ENCODE measurements at regions not wholly inside any gene's neighbourhood (a gene's known extent, or its start where the extent isn't known, plus 50 kb on each side); places are given as distances from the start of the nearest gene placed in this dataset.

GRCh38 chr6:163994566-163994965 is 580.0 kb downstream of the QKI start:
- no peaks in the 10 kb centered on the region for H3K4me1 Mint-ChIP-seq
- Histone ChIP-seq H3K4me3 (ENCODE audit: control insufficient read depth in 1 of 2, extremely low read depth in 1 of 2, low read length in 1 of 2) (no peak overlapping the region), H3K27ac (ENCODE audit: low read length) (no peak overlapping the region), H3K9me3 (no peaks in the 10 kb centered on the region), H3K27me3 (replicated peaks in 1 of 2; ENCODE audit: control insufficient read depth in 2 of 2, extremely low read depth in 1 of 2, insufficient read depth in 2 of 2, low read length in 1 of 2) (no peaks in the 10 kb centered on the region), H3K4me1 (ENCODE audit: control insufficient read depth in 1 of 2, extremely low read depth in 1 of 2, insufficient read depth in 2 of 2, low read length in 2 of 2) (no peaks in the 10 kb centered on the region), H3K36me3 (ENCODE audit: control insufficient read depth in 2 of 2, extremely low read depth in 1 of 2, insufficient read depth in 1 of 2, low read length in 1 of 2) (no peaks in the 10 kb centered on the region)
- peaks cover 0 to 4% of the 10 kb centered on the region in 2 donors for H3K27me3 Mint-ChIP-seq
- ATAC-seq (replicated peaks in 1 of 4) (no peak), DNase-seq (no peak)
- no peak overlapping the region for H3K4me3 Mint-ChIP-seq
- H3K9me3 Mint-ChIP-seq, result no peaks in the 10 kb centered on the region
- POLR2A ChIA-PET, result interaction anchor here in 1 of 2 donors (0.5 kb wide), 1 partner anchor 47 kb away, joined by 3 read pairs; no protein-coding TSS in a partner anchor
- no peaks in the 10 kb centered on the region for H3K36me3 Mint-ChIP-seq
- CTCF ChIA-PET, result interaction anchor here in 1 of 2 donors (0.6 kb wide), 1 partner anchor 938 kb away, joined by 3 read pairs; no protein-coding TSS in a partner anchor
- no peak overlapping the region for H3K27ac Mint-ChIP-seq
- WGBS (ENCODE audit: insufficient coverage), result no CpG with 5 or more reads among the region's 5 CpGs

- Histone ChIP-seq H3K27ac (ENCODE audit: low read length) (no peak overlapping the region), H3K4me1 (ENCODE audit: control insufficient read depth in 1 of 2, extremely low read depth in 1 of 2, insufficient read depth in 2 of 2, low read length in 2 of 2) (no peaks in the 10 kb centered on the region), H3K4me3 (ENCODE audit: control insufficient read depth in 1 of 2, extremely low read depth in 1 of 2, low read length in 1 of 2) (no peak overlapping the region), H3K9me3 (no peaks in the 10 kb centered on the region), H3K36me3 (ENCODE audit: control insufficient read depth in 2 of 2, extremely low read depth in 1 of 2, insufficient read depth in 1 of 2, low read length in 1 of 2) (no peaks in the 10 kb centered on the region), H3K27me3 (replicated peaks in 1 of 2; ENCODE audit: control insufficient read depth in 2 of 2, extremely low read depth in 1 of 2, insufficient read depth in 2 of 2, low read length in 1 of 2) (no peaks in the 10 kb centered on the region)
- DNase-seq (no peak), ATAC-seq (replicated peaks in 1 of 4) (no peak)
- Mint-ChIP-seq H3K27me3 (peaks cover 1 to 4% of the 10 kb centered on the region in 2 donors), H3K4me1 (no peaks in the 10 kb centered on the region), H3K9me3 (no peaks in the 10 kb centered on the region), H3K4me3 (no peak overlapping the region), H3K36me3 (no peaks in the 10 kb centered on the region), H3K27ac (no peak overlapping the region)
- WGBS (ENCODE audit: insufficient coverage), result no CpG with 5 or more reads among the region's 6 CpGs
- CTCF ChIA-PET, result no interaction called here
- POLR2A ChIA-PET, result no interaction called here
Observed at GRCh38 chr6:163992701-163993100, 578.2 kb downstream of the QKI start.

GRCh38 chr6:163992056-163992455 is 577.5 kb downstream of the QKI start:
- H3K27me3 ChIP-seq (replicated peaks in 1 of 2; ENCODE audit: control insufficient read depth in 2 of 2, extremely low read depth in 1 of 2, insufficient read depth in 2 of 2, low read length in 1 of 2), result peaks cover 0 to 2% of the 10 kb centered on the region in 2 experiments
- no peak for ATAC-seq (replicated peaks in 1 of 4)
- no peak overlapping the region for H3K4me3 ChIP-seq (ENCODE audit: control insufficient read depth in 1 of 2, extremely low read depth in 1 of 2, low read length in 1 of 2)
- Mint-ChIP-seq H3K4me3 (no peak overlapping the region), H3K27me3 (peaks cover 0 to 1% of the 10 kb centered on the region in 2 donors), H3K36me3 (no peaks in the 10 kb centered on the region), H3K4me1 (no peaks in the 10 kb centered on the region), H3K9me3 (no peaks in the 10 kb centered on the region), H3K27ac (no peak overlapping the region)
- DNase-seq, result no peak
- H3K9me3 ChIP-seq, result no peaks in the 10 kb centered on the region
- H3K4me1 ChIP-seq (ENCODE audit: control insufficient read depth in 1 of 2, extremely low read depth in 1 of 2, insufficient read depth in 2 of 2, low read length in 2 of 2), result no peaks in the 10 kb centered on the region
- H3K27ac ChIP-seq (ENCODE audit: low read length), result no peak overlapping the region
- ChIA-PET POLR2A (no interaction called here), CTCF (no interaction called here)
- H3K36me3 ChIP-seq (ENCODE audit: control insufficient read depth in 2 of 2, extremely low read depth in 1 of 2, insufficient read depth in 1 of 2, low read length in 1 of 2), result no peaks in the 10 kb centered on the region

- DNase-seq, result no peak
- Mint-ChIP-seq H3K4me1 (no peaks in the 10 kb centered on the region), H3K27ac (no peak overlapping the region), H3K9me3 (no peaks in the 10 kb centered on the region), H3K4me3 (no peak overlapping the region), H3K36me3 (no peaks in the 10 kb centered on the region), H3K27me3 (peaks cover 1% of the 10 kb centered on the region in 2 donors)
- ChIA-PET POLR2A (no interaction called here), CTCF (no interaction called here)
- Histone ChIP-seq H3K4me3 (ENCODE audit: control insufficient read depth in 1 of 2, extremely low read depth in 1 of 2, low read length in 1 of 2) (no peak overlapping the region), H3K36me3 (ENCODE audit: control insufficient read depth in 2 of 2, extremely low read depth in 1 of 2, insufficient read depth in 1 of 2, low read length in 1 of 2) (no peaks in the 10 kb centered on the region), H3K4me1 (ENCODE audit: control insufficient read depth in 1 of 2, extremely low read depth in 1 of 2, insufficient read depth in 2 of 2, low read length in 2 of 2) (no peaks in the 10 kb centered on the region), H3K9me3 (no peaks in the 10 kb centered on the region), H3K27ac (ENCODE audit: low read length) (no peak overlapping the region), H3K27me3 (replicated peaks in 1 of 2; ENCODE audit: control insufficient read depth in 2 of 2, extremely low read depth in 1 of 2, insufficient read depth in 2 of 2, low read length in 1 of 2) (peaks cover 0 to 2% of the 10 kb centered on the region in 2 experiments)
- no peak for ATAC-seq (replicated peaks in 1 of 4)
- WGBS (ENCODE audit: insufficient coverage), result 75% methylated on average over 2 of the region's 4 CpGs
Observed at GRCh38 chr6:163991321-163991720, 576.8 kb downstream of the QKI start.

- H3K27me3 Mint-ChIP-seq, result peaks cover 3 to 5% of the 10 kb centered on the region in 2 donors
- peaks cover 0 to 9% of the 10 kb centered on the region in 2 experiments for H3K27me3 ChIP-seq (replicated peaks in 1 of 2; ENCODE audit: control insufficient read depth in 2 of 2, extremely low read depth in 1 of 2, insufficient read depth in 2 of 2, low read length in 1 of 2)
- no peaks in the 10 kb centered on the region for H3K36me3 ChIP-seq (ENCODE audit: control insufficient read depth in 2 of 2, extremely low read depth in 1 of 2, insufficient read depth in 1 of 2, low read length in 1 of 2)
- H3K4me3 Mint-ChIP-seq, result no peak overlapping the region
- 97% methylated on average over 4 of the region's 5 CpGs for WGBS (ENCODE audit: insufficient coverage)
- peaks cover 0 to 9% (median 8%) of the 10 kb centered on the region in 3 donors for H3K4me1 Mint-ChIP-seq
- DNase-seq (no peak), ATAC-seq (replicated peaks in 1 of 4) (no peak)
- H3K27ac Mint-ChIP-seq, result no peak overlapping the region
- no peaks in the 10 kb centered on the region for H3K9me3 ChIP-seq
- no peaks in the 10 kb centered on the region for H3K36me3 Mint-ChIP-seq
- H3K4me3 ChIP-seq (ENCODE audit: control insufficient read depth in 1 of 2, extremely low read depth in 1 of 2, low read length in 1 of 2), result no peak overlapping the region
- no peaks in the 10 kb centered on the region for H3K9me3 Mint-ChIP-seq
- CTCF ChIA-PET, result no interaction called here
- POLR2A ChIA-PET, result no interaction called here
- H3K4me1 ChIP-seq (ENCODE audit: control insufficient read depth in 1 of 2, extremely low read depth in 1 of 2, insufficient read depth in 2 of 2, low read length in 2 of 2), result peaks cover 0 to 6% of the 10 kb centered on the region in 2 experiments
- H3K27ac ChIP-seq (ENCODE audit: low read length), result no peak overlapping the region
Observed at GRCh38 chr6:163986313-163986712, 571.8 kb downstream of the QKI start.

GRCh38 chr6:163985710-163986109 is 571.2 kb downstream of the QKI start:
- Mint-ChIP-seq H3K27me3 (peaks cover 8 to 9% of the 10 kb centered on the region in 2 donors), H3K4me3 (no peak overlapping the region), H3K36me3 (no peaks in the 10 kb centered on the region), H3K4me1 (peaks cover 0 to 9% (median 8%) of the 10 kb centered on the region in 3 donors), H3K9me3 (no peaks in the 10 kb centered on the region), H3K27ac (no peak overlapping the region)
- no peak overlapping the region for H3K27ac ChIP-seq (ENCODE audit: low read length)
- no peak overlapping the region for H3K4me3 ChIP-seq (ENCODE audit: control insufficient read depth in 1 of 2, extremely low read depth in 1 of 2, low read length in 1 of 2)
- ChIA-PET POLR2A (no interaction called here), CTCF (no interaction called here)
- peaks cover 0 to 13% of the 10 kb centered on the region in 2 experiments for H3K27me3 ChIP-seq (replicated peaks in 1 of 2; ENCODE audit: control insufficient read depth in 2 of 2, extremely low read depth in 1 of 2, insufficient read depth in 2 of 2, low read length in 1 of 2)
- ATAC-seq (replicated peaks in 1 of 4), result no peak
- no peaks in the 10 kb centered on the region for H3K36me3 ChIP-seq (ENCODE audit: control insufficient read depth in 2 of 2, extremely low read depth in 1 of 2, insufficient read depth in 1 of 2, low read length in 1 of 2)
- H3K4me1 ChIP-seq (ENCODE audit: control insufficient read depth in 1 of 2, extremely low read depth in 1 of 2, insufficient read depth in 2 of 2, low read length in 2 of 2), result peaks cover 0 to 6% of the 10 kb centered on the region in 2 experiments
- H3K9me3 ChIP-seq, result no peaks in the 10 kb centered on the region
- DNase-seq, result no peak
- WGBS (ENCODE audit: insufficient coverage), result 81% methylated on average over 11 of the region's 11 CpGs

- CTCF ChIA-PET, result no interaction called here
- no peaks in the 10 kb centered on the region for H3K9me3 Mint-ChIP-seq
- Histone ChIP-seq H3K36me3 (ENCODE audit: control insufficient read depth in 2 of 2, extremely low read depth in 1 of 2, insufficient read depth in 1 of 2, low read length in 1 of 2) (no peaks in the 10 kb centered on the region), H3K27ac (ENCODE audit: low read length) (no peak overlapping the region), H3K27me3 (replicated peaks in 1 of 2; ENCODE audit: control insufficient read depth in 2 of 2, extremely low read depth in 1 of 2, insufficient read depth in 2 of 2, low read length in 1 of 2) (peaks cover 0 to 15% of the 10 kb centered on the region in 2 experiments), H3K9me3 (no peaks in the 10 kb centered on the region), H3K4me3 (ENCODE audit: control insufficient read depth in 1 of 2, extremely low read depth in 1 of 2, low read length in 1 of 2) (no peak overlapping the region), H3K4me1 (ENCODE audit: control insufficient read depth in 1 of 2, extremely low read depth in 1 of 2, insufficient read depth in 2 of 2, low read length in 2 of 2) (peaks cover 0 to 6% of the 10 kb centered on the region in 2 experiments)
- 17% methylated on average over 1 of the region's 1 CpG for WGBS (ENCODE audit: insufficient coverage)
- no peaks in the 10 kb centered on the region for H3K36me3 Mint-ChIP-seq
- no peak overlapping the region for H3K27ac Mint-ChIP-seq
- ATAC-seq (replicated peaks in 1 of 4), result no peak
- peaks cover 8 to 9% of the 10 kb centered on the region in 2 donors for H3K27me3 Mint-ChIP-seq
- no peak for DNase-seq
- peaks cover 0 to 9% (median 8%) of the 10 kb centered on the region in 3 donors for H3K4me1 Mint-ChIP-seq
- H3K4me3 Mint-ChIP-seq, result no peak overlapping the region
- POLR2A ChIA-PET, result no interaction called here
Observed at GRCh38 chr6:163985040-163985439, 570.5 kb downstream of the QKI start.

Measured in T-cell (primary cell).